Transverse colon (tissue), 4 donors: ENCODE measurements at regions not wholly inside any gene's neighbourhood (a gene's known extent, or its start where the extent isn't known, plus 50 kb on each side); places are given as distances from the start of the nearest gene placed in this dataset.

Experiments
- DNase-seq: peaks from one replicate; pipeline ENCODE4 v3.0.0-alpha.2; 2019
- H3K27ac ChIP-seq, 4 donors: fragments of 200-600 bp; sonication (generic); 2 replicates each; pipeline ENCODE4 v1.5.1; 2016 to 2018; ENCODE audit warnings: inconsistent platforms in 4 of 4
- H3K27me3 ChIP-seq: fragments of 200-600 bp; sonication (generic); 2 replicates; pipeline ENCODE4 v1.5.1; 2017; ENCODE audit warnings: inconsistent platforms
- H3K36me3 ChIP-seq, 4 donors: fragments of 200-600 bp; sonication (generic); 2 replicates each; pipeline ENCODE4 v1.5.1; 2017 to 2019; ENCODE audit warnings: inconsistent platforms in 4 of 4
- H3K4me1 ChIP-seq, 4 donors: fragments of 200-600 bp; sonication (generic); 2 replicates each; pipeline ENCODE4 v1.5.1; 2017 to 2020; ENCODE audit warnings: inconsistent platforms in 4 of 4
- H3K4me3 ChIP-seq, 4 donors: fragments of 200-600 bp; sonication (generic); 1 replicate in 1 of 4; 2 replicates in 3 of 4; pipeline versions ENCODE4 v1.5.1 to v1.6.1; 2017 to 2019; ENCODE audit warnings: inconsistent platforms in 4 of 4
- H3K9me3 ChIP-seq, 2 donors: fragments of 200-600 bp; sonication (generic); 2 replicates each; pipeline ENCODE4 v1.5.1; 2017 to 2019; ENCODE audit warnings: inconsistent platforms in 2 of 2
- EP300 ChIP-seq: sonication (generic); formaldehyde crosslinking; IDR thresholded peaks from one replicate; pipeline ENCODE4 v1.6.1; 2017; ENCODE audit warnings: antibody characterized with exemption, low read depth
- POLR2A ChIP-seq: fragments of 450-650 bp; IDR thresholded peaks from one replicate; pipeline ENCODE4 v1.6.1; 2016; ENCODE audit warnings: antibody characterized with exemption, mild to moderate bottlenecking, moderate library complexity
- POLR2AphosphoS5 ChIP-seq, 3 donors: sonication (generic); formaldehyde crosslinking; IDR thresholded peaks; one replicate each; pipeline ENCODE4 v1.6.1; 2016; ENCODE audit warnings: antibody characterized with exemption in 3 of 3
- WGBS, 2 donors: methylation state at CpG; one replicate each; pipeline ENCODE4 v1.1.5; 2018; ENCODE audit warnings: low coverage in 1 of 2; 5-methylcytosine and 5-hydroxymethylcytosine counted together
- in situ Hi-C, 4 donors: fragments of 200-750 bp; cut with MboI; loops; one replicate each; pipeline versions ENCODE4 v1.15.0 to v1.15.1; 2017; ENCODE audit warnings: low sequenced_read_pairs in 3 of 4, low pct_ligation_motif_present in 1 of 4, low pct_unique_long_range_greater_than_20kb in 1 of 4
- intact Hi-C: fragments of 100-400 bp; cut with DNase I; formaldehyde crosslinking; loops from one replicate; pipeline ENCODE4 v1.15.1; 2023; ENCODE audit warnings: low total_unique reads
- TF ChIP-seq, protein P1 (sequence below), 5 experiments: fragments of 200-600 bp in 3 of 5; fragments of 450-650 bp in 2 of 5; sonication (generic) in 3 of 5; IDR thresholded peaks; 1 replicate in 2 of 5; 2 replicates in 3 of 5; pipeline ENCODE4 v1.5.1; 2016 to 2017; ENCODE audit warnings: antibody characterized with exemption in 5 of 5, inconsistent platforms in 3 of 5, mild to moderate bottlenecking in 2 of 5, moderate library complexity in 1 of 5

DNA sequence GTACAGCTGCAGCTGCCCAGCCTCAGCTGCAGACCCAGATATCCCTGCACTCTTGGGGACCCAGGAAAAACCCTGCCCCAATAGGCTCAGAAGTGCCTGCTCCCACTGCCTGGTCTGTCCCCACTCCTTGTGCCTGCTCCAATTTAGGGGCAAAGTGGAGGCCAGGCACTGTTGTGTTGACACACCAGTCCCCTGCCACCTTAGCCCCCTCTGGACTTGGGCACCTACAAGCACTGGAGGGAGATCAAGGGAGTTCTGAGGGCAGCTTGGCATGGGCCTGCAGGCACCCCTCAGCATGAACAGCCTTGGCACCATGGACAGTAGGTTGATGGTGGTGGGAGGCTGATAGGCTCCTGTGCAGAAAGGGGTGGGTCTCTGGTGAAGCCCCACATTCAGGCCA lies 2020.8 kb upstream of the ADGRL3 start:
- DNase-seq = no peak
- in situ Hi-C loops = no loop called here
- no peak overlapping the region for H3K4me3 ChIP-seq
- no peaks in the 10 kb centered on the region for H3K36me3 ChIP-seq
- H3K4me1 ChIP-seq = no peaks in the 10 kb centered on the region
- intact Hi-C loops = no loop called here
- H3K9me3 ChIP-seq = no peaks in the 10 kb centered on the region
- no peaks in the 10 kb centered on the region for H3K27me3 ChIP-seq
- TF ChIP-seq POLR2AphosphoS5 (IDR thresholded peaks at IDR 0.05) = no peak
- no peak for TF ChIP-seq EP300
- TF ChIP-seq POLR2A = no peak
- no peak overlapping the region for H3K27ac ChIP-seq

DNA sequence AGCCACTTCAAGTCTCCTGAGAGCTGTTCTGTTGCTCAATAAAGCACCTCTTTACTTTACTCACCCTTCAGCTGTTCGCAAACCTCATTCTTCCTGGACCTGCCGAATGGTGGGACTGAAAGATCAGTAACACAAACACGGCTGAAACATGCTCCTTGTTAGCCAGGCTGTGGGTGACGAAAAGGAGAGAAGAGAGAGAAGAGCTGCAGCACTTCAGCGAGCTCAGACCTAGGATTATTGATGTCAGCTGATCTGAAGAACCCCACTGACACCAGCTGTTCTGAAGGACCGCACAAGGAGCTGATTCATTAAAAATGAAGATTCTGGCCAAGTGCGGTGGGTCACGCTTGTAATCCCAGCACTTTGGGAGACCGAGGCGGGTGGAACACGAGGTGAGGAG lies 2020.0 kb upstream of the ADGRL3 start:
- in situ Hi-C loops = no loop called here
- TF ChIP-seq EP300 = no peak
- TF ChIP-seq, protein P1, sequence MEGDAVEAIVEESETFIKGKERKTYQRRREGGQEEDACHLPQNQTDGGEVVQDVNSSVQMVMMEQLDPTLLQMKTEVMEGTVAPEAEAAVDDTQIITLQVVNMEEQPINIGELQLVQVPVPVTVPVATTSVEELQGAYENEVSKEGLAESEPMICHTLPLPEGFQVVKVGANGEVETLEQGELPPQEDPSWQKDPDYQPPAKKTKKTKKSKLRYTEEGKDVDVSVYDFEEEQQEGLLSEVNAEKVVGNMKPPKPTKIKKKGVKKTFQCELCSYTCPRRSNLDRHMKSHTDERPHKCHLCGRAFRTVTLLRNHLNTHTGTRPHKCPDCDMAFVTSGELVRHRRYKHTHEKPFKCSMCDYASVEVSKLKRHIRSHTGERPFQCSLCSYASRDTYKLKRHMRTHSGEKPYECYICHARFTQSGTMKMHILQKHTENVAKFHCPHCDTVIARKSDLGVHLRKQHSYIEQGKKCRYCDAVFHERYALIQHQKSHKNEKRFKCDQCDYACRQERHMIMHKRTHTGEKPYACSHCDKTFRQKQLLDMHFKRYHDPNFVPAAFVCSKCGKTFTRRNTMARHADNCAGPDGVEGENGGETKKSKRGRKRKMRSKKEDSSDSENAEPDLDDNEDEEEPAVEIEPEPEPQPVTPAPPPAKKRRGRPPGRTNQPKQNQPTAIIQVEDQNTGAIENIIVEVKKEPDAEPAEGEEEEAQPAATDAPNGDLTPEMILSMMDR (IDR thresholded peaks at IDR 0.05) = no peak
- TF ChIP-seq POLR2A = no peak
- no peak for TF ChIP-seq POLR2AphosphoS5 (IDR thresholded peaks at IDR 0.05)
- intact Hi-C loops = no loop called here
- 67 to 69% methylated on average over 6 to 11 of the region's 11 CpGs for WGBS, 2 donors
- H3K4me1 ChIP-seq = no peaks in the 10 kb centered on the region
- DNase-seq = no peak
- H3K27ac ChIP-seq = no peak overlapping the region
- no peaks in the 10 kb centered on the region for H3K9me3 ChIP-seq
- H3K36me3 ChIP-seq = no peaks in the 10 kb centered on the region
- no peaks in the 10 kb centered on the region for H3K27me3 ChIP-seq
- H3K4me3 ChIP-seq = no peak overlapping the region

DNA sequence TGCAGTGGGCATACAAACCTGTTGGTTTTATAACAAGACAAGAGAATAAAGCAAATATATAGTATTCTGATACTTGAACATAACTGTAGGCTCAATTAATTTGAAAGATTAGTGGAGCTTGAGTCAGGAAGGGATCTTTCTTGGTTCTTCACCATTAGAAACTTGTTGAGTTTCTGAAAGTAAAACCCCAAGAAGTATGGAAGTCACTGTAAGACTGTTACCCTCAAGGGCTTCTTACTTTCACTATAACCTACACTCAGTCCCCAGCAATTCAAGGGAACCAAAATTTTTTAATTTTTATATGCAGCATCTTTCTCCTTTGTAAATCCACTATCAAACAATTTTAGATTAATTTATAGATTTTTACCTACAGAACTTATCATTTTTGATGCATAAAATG lies 2019.2 kb upstream of the ADGRL3 start:
- in situ Hi-C loops = no loop called here
- Histone ChIP-seq H3K9me3 (no peaks in the 10 kb centered on the region), H3K4me1 (no peaks in the 10 kb centered on the region), H3K27ac (no peak overlapping the region), H3K27me3 (no peaks in the 10 kb centered on the region), H3K36me3 (no peaks in the 10 kb centered on the region), H3K4me3 (no peak overlapping the region)
- no peak for DNase-seq
- intact Hi-C loops = no loop called here
- TF ChIP-seq EP300 = no peak
- TF ChIP-seq, protein P1 (IDR thresholded peaks at IDR 0.05) = no peak
- TF ChIP-seq POLR2A = no peak
- TF ChIP-seq POLR2AphosphoS5 (IDR thresholded peaks at IDR 0.05) = no peak

DNA sequence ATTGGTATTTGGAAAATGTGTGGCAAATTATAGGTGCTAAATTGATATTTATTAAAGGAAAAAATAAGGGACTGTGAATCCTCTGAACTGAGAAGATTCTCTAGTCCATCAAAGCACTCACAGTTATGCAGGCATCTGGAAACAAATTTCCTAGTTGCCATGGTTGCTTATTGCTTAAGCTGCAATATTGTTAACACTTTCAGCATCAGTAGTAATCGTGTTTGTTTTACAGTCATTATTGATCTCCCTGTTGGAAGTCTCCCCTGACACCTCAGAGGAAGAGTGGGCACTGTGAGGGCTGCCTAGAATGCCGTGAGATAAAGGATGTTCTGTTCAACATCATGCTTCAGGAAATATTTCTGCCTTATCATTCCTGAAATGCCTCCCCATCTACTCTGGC lies 2004.3 kb upstream of the ADGRL3 start:
- in situ Hi-C loops (no loop called here), intact Hi-C loops (no loop called here)
- Histone ChIP-seq H3K27ac (no peak overlapping the region), H3K36me3 (no peaks in the 10 kb centered on the region), H3K27me3 (no peaks in the 10 kb centered on the region), H3K4me3 (no peak overlapping the region), H3K9me3 (no peaks in the 10 kb centered on the region), H3K4me1 (no peaks in the 10 kb centered on the region)
- WGBS, 2 donors = 38 to 46% methylated on average over 2 of the region's 2 CpGs
- TF ChIP-seq POLR2AphosphoS5 (IDR thresholded peaks at IDR 0.05) (no peak), EP300 (no peak), POLR2A (no peak)
- TF ChIP-seq, protein P1 (IDR thresholded peaks at IDR 0.05) = no peak
- no peak for DNase-seq

DNA sequence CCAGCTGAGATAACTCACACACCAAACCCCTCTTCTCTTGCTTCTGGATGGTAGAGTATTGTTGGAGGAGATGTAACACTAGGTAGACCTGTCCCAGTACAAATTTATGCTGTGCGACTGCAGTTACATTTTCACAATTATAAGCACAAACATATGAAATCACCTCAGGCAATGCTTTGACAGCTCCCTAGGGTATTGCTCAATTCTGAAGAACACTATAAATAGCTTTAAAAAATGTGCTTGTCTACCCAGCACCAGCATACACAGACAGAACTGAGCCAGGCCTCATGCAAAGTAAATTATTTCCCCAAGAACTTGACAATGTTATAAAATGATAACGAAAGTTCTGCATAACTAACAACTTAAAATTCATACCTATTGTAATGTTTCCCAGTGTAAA lies 1999.1 kb upstream of the ADGRL3 start:
- DNase-seq = no peak
- in situ Hi-C loops = no loop called here

More for the DNA sequence above, 1999.1 kb upstream of the ADGRL3 start:
- no peaks in the 10 kb centered on the region for H3K4me1 ChIP-seq
- no peaks in the 10 kb centered on the region for H3K27me3 ChIP-seq
- H3K9me3 ChIP-seq = no peaks in the 10 kb centered on the region
- intact Hi-C loops = no loop called here
- H3K4me3 ChIP-seq = no peak overlapping the region
- WGBS, 2 donors = 76 to 78% methylated on average over 2 of the region's 2 CpGs
- no peak overlapping the region for H3K27ac ChIP-seq
- no peaks in the 10 kb centered on the region for H3K36me3 ChIP-seq
- no peak for TF ChIP-seq POLR2A
- TF ChIP-seq, protein P1 (IDR thresholded peaks at IDR 0.05) = no peak
- TF ChIP-seq EP300 = no peak
- TF ChIP-seq POLR2AphosphoS5 (IDR thresholded peaks at IDR 0.05) = no peak
